H1 (cell line): ENCODE measurements at regions not wholly inside any gene's neighbourhood (a gene's known extent, or its start where the extent isn't known, plus 50 kb on each side); places are given as distances from the start of the nearest gene placed in this dataset.

Experiments
- BRCA1 ChIP-seq: IDR thresholded peaks from 2 replicates; pipeline ENCODE4 v1.6.1; 2012; ENCODE audit warnings: low read depth, low read length, improper control_type of control experiment
- CHD1 ChIP-seq: IDR thresholded peaks from 2 replicates; pipeline ENCODE4 v1.6.1; 2012; ENCODE audit warnings: low read depth, low read length, improper control_type of control experiment
- CHD2 ChIP-seq: IDR thresholded peaks from 2 replicates; pipeline ENCODE4 v1.6.1; 2012; ENCODE audit warnings: low read length, improper control_type of control experiment
- SAP30 ChIP-seq: fragments of 300-600 bp; sonication (generic); IDR thresholded peaks from 2 replicates; pipeline ENCODE4 v1.7.1; 2012; ENCODE audit warnings: low read length, moderate library complexity, mild to moderate bottlenecking, inconsistent platforms; ENCODE audit not compliant: insufficient read depth, insufficient replicate concordance
- SP2 ChIP-seq: IDR thresholded peaks from 2 replicates; pipeline ENCODE4 v1.6.1; 2012; ENCODE audit warnings: mild to moderate bottlenecking, low read length, inconsistent platforms

GRCh38 chr5:166708291-166708690 is 1583.2 kb upstream of the WWC1 start (continued):
- TF ChIP-seq CHD2 (no peak), SP2 (no peak), CHD1 (no peak), BRCA1 (no peak), SAP30 (no peak)
